H9 (cell line): ENCODE measurements at regions not wholly inside any gene's neighbourhood (a gene's known extent, or its start where the extent isn't known, plus 50 kb on each side); places are given as distances from the start of the nearest gene placed in this dataset.

ENCODE experiments used
- DNase-seq: peaks from one replicate; pipeline ENCODE4 v3.0.0-alpha.2; 2017
- H2AFZ ChIP-seq: one replicate; pipeline ENCODE4 v1.6.1; 2013; ENCODE audit warnings: mild to moderate bottlenecking, low read length, control low read depth, moderate library complexity
- H2AK5ac ChIP-seq: 2 replicates; pipeline ENCODE4 v1.6.1; 2013; ENCODE audit warnings: low read length, control low read depth, mixed read lengths; ENCODE audit not compliant: insufficient read length
- H2BK120ac ChIP-seq: one replicate; pipeline ENCODE4 v1.6.1; 2013; ENCODE audit warnings: low read depth, mild to moderate bottlenecking, low read length, control low read depth, inconsistent platforms; ENCODE audit not compliant: poor library complexity, severe bottlenecking
- H2BK12ac ChIP-seq: 2 replicates; pipeline ENCODE4 v1.6.1; 2013; ENCODE audit warnings: low read length, control low read depth, mixed read lengths, low read depth; ENCODE audit not compliant: insufficient read length
- H2BK15ac ChIP-seq: 2 replicates; pipeline ENCODE4 v1.6.1; 2013; ENCODE audit warnings: low read depth, low read length, control low read depth
- H2BK20ac ChIP-seq: one replicate; pipeline ENCODE4 v1.6.1; 2013; ENCODE audit warnings: low read depth, mild to moderate bottlenecking, low read length, control low read depth, inconsistent platforms; ENCODE audit not compliant: poor library complexity, severe bottlenecking
- H2BK5ac ChIP-seq: 2 replicates; pipeline ENCODE4 v1.6.1; 2013; ENCODE audit warnings: low read length, control low read depth, mixed read lengths; ENCODE audit not compliant: insufficient read length
- H3K14ac ChIP-seq: 2 replicates; pipeline ENCODE4 v1.6.1; 2013; ENCODE audit warnings: low read length, control low read depth; ENCODE audit not compliant: insufficient read depth
- H3K18ac ChIP-seq: 2 replicates; pipeline ENCODE4 v1.6.1; 2013; ENCODE audit warnings: low read depth, mild to moderate bottlenecking, mixed read lengths, low read length, control low read depth; ENCODE audit not compliant: insufficient read length
- H3K23ac ChIP-seq: 2 replicates; pipeline ENCODE4 v1.6.1; 2013; ENCODE audit warnings: low read length, control low read depth, mixed read lengths, low read depth; ENCODE audit not compliant: insufficient read length
- H3K23me2 ChIP-seq: 2 replicates; pipeline ENCODE4 v1.6.1; 2013; ENCODE audit warnings: low read depth, mild to moderate bottlenecking, mixed read lengths, low read length, control low read depth; ENCODE audit not compliant: insufficient read length, poor library complexity, severe bottlenecking
- H3K27ac ChIP-seq: 2 replicates; pipeline ENCODE4 v1.5.1; 2013; ENCODE audit warnings: low read length, control low read depth, mixed read lengths, low read depth; ENCODE audit not compliant: insufficient read length
- H3K27me3 ChIP-seq: 2 replicates; pipeline ENCODE4 v1.6.1; 2013; ENCODE audit warnings: low read length, control low read depth, inconsistent platforms; ENCODE audit not compliant: insufficient read depth
- H3K4ac ChIP-seq: 2 replicates; pipeline ENCODE4 v1.6.1; 2013; ENCODE audit warnings: low read depth, mild to moderate bottlenecking, control low read depth, inconsistent platforms, low read length, moderate library complexity
- H3K4me1 ChIP-seq: 2 replicates; pipeline ENCODE4 v1.6.1; 2013; ENCODE audit warnings: low read length, control low read depth, inconsistent platforms; ENCODE audit not compliant: insufficient read depth
- H3K4me2 ChIP-seq: 2 replicates; pipeline ENCODE4 v1.6.1; 2013; ENCODE audit warnings: low read length, control low read depth, mixed read lengths; ENCODE audit not compliant: insufficient read length, insufficient read depth
- H3K56ac ChIP-seq: 2 replicates; pipeline ENCODE4 v1.6.1; 2013; ENCODE audit warnings: low read depth, mild to moderate bottlenecking, mixed read lengths, low read length, control low read depth; ENCODE audit not compliant: insufficient read length
- H3K79me1 ChIP-seq: 2 replicates; pipeline ENCODE4 v1.6.1; 2013; ENCODE audit warnings: low read depth, mild to moderate bottlenecking, moderate library complexity, low read length, control low read depth, inconsistent platforms; ENCODE audit not compliant: insufficient read depth, poor library complexity, severe bottlenecking
- H3K79me2 ChIP-seq: 2 replicates; pipeline ENCODE4 v1.6.1; 2013; ENCODE audit warnings: low read length, control low read depth, inconsistent platforms; ENCODE audit not compliant: insufficient read depth
- H3K9ac ChIP-seq: 2 replicates; pipeline ENCODE4 v1.6.1; 2013; ENCODE audit warnings: low read length, control low read depth, mixed read lengths; ENCODE audit not compliant: insufficient read length; ENCODE audit errors: extremely low read depth
- H3K9me3 ChIP-seq: one replicate; pipeline ENCODE4 v1.6.1; 2013; ENCODE audit warnings: low read depth, low read length, inconsistent platforms; ENCODE audit not compliant: control insufficient read depth
- H3T11ph ChIP-seq: one replicate; pipeline ENCODE4 v1.6.1; 2013; ENCODE audit warnings: mild to moderate bottlenecking, low read length, control low read depth, inconsistent platforms
- H4K20me1 ChIP-seq: one replicate; pipeline ENCODE4 v1.6.1; 2013; ENCODE audit not compliant: control insufficient read depth, insufficient read length, insufficient read depth
- H4K5ac ChIP-seq: 2 replicates; pipeline ENCODE4 v1.6.1; 2013; ENCODE audit warnings: low read depth, mild to moderate bottlenecking, mixed read lengths, low read length, control low read depth; ENCODE audit not compliant: insufficient read length
- H4K8ac ChIP-seq: replicated peaks from 2 replicates; pipeline ENCODE4 v1.6.1; 2013; ENCODE audit warnings: low read length, control low read depth, mixed read lengths, low read depth; ENCODE audit not compliant: insufficient read length
- H4K91ac ChIP-seq: 2 replicates; pipeline ENCODE4 v1.6.1; 2013; ENCODE audit warnings: low read depth, mild to moderate bottlenecking, moderate library complexity, mixed read lengths, low read length, control low read depth; ENCODE audit not compliant: insufficient read length
- H3K27ac Mint-ChIP-seq, 3 experiments: 2 replicates in 2 of 3; 3 replicates in 1 of 3; pipeline ENCODE4 v1.8.0; 2020 to 2021; ENCODE audit warnings: mixed read lengths in 3 of 3, mild to moderate bottlenecking in 1 of 3, moderate library complexity in 1 of 3
- H3K27me3 Mint-ChIP-seq: 2 replicates; pipeline ENCODE4 v1.8.0; 2021; ENCODE audit warnings: low read depth, mild to moderate bottlenecking, moderate library complexity, mixed read lengths
- H3K36me3 Mint-ChIP-seq, 3 experiments: 2 replicates in 2 of 3; 3 replicates in 1 of 3; pipeline ENCODE4 v1.8.0; 2020 to 2021; ENCODE audit warnings: low read depth in 3 of 3, mixed read lengths in 3 of 3; ENCODE audit not compliant: insufficient read depth in 1 of 3
- H3K4me1 Mint-ChIP-seq, 2 experiments: 2 replicates each; pipeline ENCODE4 v1.8.0; 2020; ENCODE audit warnings: mixed read lengths in 2 of 2
- H3K4me3 Mint-ChIP-seq, 2 experiments: 2 replicates in 1 of 2; 3 replicates in 1 of 2; pipeline ENCODE4 v1.8.0; 2020 to 2021; ENCODE audit warnings: mild to moderate bottlenecking in 2 of 2, mixed read lengths in 2 of 2, moderate library complexity in 1 of 2
- H3K9me3 Mint-ChIP-seq, 2 experiments: 2 replicates in 1 of 2; 3 replicates in 1 of 2; pipeline ENCODE4 v1.8.0; 2020; ENCODE audit warnings: mild to moderate bottlenecking in 2 of 2, mixed read lengths in 2 of 2, moderate library complexity in 1 of 2
- CTCF ChIP-seq: fragments of 200-600 bp; sonication (generic); conservative IDR thresholded peaks from 3 replicates; pipeline ENCODE4 v1.8.0; 2021; ENCODE audit warnings: antibody characterized with exemption, mild to moderate bottlenecking
- WGBS: extraction: QIAGEN DNeasy Blood & Tissue Kit; methylation state at CpG from one replicate; pipeline ENCODE4 v1.1.7; 2013; ENCODE audit warnings: missing lambda C conversion rate, low lambda C conversion rate, mixed read lengths; ENCODE audit not compliant: insufficient read length; ENCODE audit errors: extremely low coverage; 5-methylcytosine and 5-hydroxymethylcytosine counted together

DNA sequence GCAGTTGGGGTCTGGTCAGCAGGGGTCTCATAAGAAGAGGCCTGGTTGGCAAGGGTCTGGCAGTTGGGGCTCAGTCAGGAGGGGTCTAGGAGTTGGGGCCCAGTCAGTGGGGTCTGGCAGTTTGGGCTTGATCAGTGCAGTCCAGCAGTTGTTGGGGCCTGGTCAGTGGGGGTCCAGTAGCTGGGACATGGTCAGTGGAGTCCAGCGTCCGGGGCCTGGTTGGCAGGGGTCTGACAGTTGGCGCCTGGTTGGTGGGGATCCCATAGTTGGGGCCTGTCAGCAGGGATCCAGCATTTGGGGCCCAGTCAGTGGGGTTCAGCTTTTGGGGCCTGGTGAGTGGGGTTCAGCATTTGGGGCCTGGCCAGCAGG, 60.5 kb upstream of the TPM4 start:
- H3K9me3 ChIP-seq: peaks cover 89% of the 10 kb centered on the region
- TF ChIP-seq CTCF: no peak
- Mint-ChIP-seq H3K27me3 (peaks cover 6% of the 10 kb centered on the region), H3K27ac (peak overlapping the region in 1 of 3 experiments; percentile 65; a peak in 1 of 7 replicates), H3K36me3 (peaks cover 0 to 25% (median 14%) of the 10 kb centered on the region in 3 experiments; a peak in 6 of 7 replicates), H3K4me3 (no peak overlapping the region), H3K9me3 (peaks cover 77 to 93% of the 10 kb centered on the region in 2 experiments), H3K4me1 (no peaks in the 10 kb centered on the region)
- H3K27me3 ChIP-seq: no peaks in the 10 kb centered on the region
- H2BK15ac ChIP-seq: no peak overlapping the region
- no peak for DNase-seq
- H3K79me1 ChIP-seq: no peaks in the 10 kb centered on the region
- no peaks in the 10 kb centered on the region for H3K79me2 ChIP-seq
- no peaks in the 10 kb centered on the region for H3K23me2 ChIP-seq
- H3K4me2 ChIP-seq: no peak overlapping the region
- no peak overlapping the region for H3K9ac ChIP-seq
- H3K4me1 ChIP-seq: no peaks in the 10 kb centered on the region
- H3K18ac ChIP-seq: no peak overlapping the region
- H2BK120ac ChIP-seq: no peak overlapping the region
- no peak overlapping the region for H4K91ac ChIP-seq
- no peaks in the 10 kb centered on the region for H4K20me1 ChIP-seq
- H2BK5ac ChIP-seq: no peak overlapping the region
- H3K14ac ChIP-seq: no peak overlapping the region
- H2AFZ ChIP-seq: no peak overlapping the region
- no peak overlapping the region for H4K5ac ChIP-seq
- no peak overlapping the region for H3T11ph ChIP-seq
- H4K8ac ChIP-seq: no peak overlapping the region
- H3K27ac ChIP-seq: no peak overlapping the region
- no peak overlapping the region for H3K23ac ChIP-seq
- no peak overlapping the region for H2BK12ac ChIP-seq
- no peak overlapping the region for H2BK20ac ChIP-seq
- no peak overlapping the region for H2AK5ac ChIP-seq
- no peak overlapping the region for H3K4ac ChIP-seq
- H3K56ac ChIP-seq: no peak overlapping the region
- no CpG with 5 or more reads among the region's 3 CpGs for WGBS
